ENCODE measurements at regions not wholly inside any gene's neighbourhood (a gene's known extent, or its start where the extent isn't known, plus 50 kb on each side); places are given as distances from the start of the nearest gene placed in this dataset.

DNA sequence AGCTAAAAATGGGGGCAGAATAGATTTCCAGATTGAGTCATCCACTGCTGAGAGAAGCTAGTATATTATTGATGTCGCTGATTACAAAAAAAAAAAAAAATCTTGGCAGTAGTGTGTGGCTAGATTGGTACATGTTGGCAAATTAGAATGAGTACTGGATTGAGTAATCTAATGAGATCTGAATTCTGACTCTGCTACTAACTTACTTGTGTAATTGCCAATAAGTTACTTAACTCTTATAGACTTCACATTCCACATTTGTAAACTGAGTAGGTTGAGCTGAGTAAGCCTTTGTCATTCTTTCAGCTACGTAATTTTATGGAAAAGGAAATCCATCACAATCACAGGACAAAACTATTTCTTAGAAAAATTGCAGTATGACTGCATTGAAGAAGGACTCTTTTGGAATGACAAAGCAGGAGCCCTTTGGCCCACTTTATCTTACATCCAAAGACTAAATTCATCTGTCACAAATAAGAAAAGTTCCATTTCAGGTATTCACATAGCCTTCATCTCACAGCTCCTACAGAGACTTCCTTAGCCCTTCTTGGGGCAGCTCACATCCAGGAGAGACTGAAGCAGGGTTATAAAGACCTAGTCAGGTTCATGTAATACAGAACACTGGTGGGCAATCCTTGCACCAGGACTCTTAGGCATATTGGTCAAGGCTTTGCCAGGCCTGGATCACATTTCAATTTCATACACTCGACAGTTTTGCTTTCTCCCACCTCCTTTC is 197.3 kb upstream of the CPNE8 start:
- CTCF ChIA-PET, result interaction anchor here (0.6 to 2.5 kb wide), 5 partner anchors 144 to 198 kb away, joined by 3 to 13 read pairs (median 3); partner anchors contain the start of gene CPNE8
- POLR2A ChIA-PET, result interaction anchor here (1.0 kb wide), 1 partner anchor 196 kb away, joined by 3 read pairs; no protein-coding TSS in a partner anchor
- TF ChIP-seq L3MBTL2 (conservative IDR thresholded peaks at IDR 0.05), result no peak
- no peak for TF ChIP-seq NFRKB (IDR thresholded peaks at IDR 0.05)
- no peak for TF ChIP-seq LEF1 (IDR thresholded peaks at IDR 0.05; ENCODE audit: borderline replicate concordance)
- TF ChIP-seq BHLHE40 (IDR thresholded peaks at IDR 0.05; ENCODE audit: borderline replicate concordance), result no peak
- no peak for TF ChIP-seq ZNF384 (IDR thresholded peaks at IDR 0.05)
- DNase-seq (ENCODE audit: extremely low spot score), result no peak

DNA sequence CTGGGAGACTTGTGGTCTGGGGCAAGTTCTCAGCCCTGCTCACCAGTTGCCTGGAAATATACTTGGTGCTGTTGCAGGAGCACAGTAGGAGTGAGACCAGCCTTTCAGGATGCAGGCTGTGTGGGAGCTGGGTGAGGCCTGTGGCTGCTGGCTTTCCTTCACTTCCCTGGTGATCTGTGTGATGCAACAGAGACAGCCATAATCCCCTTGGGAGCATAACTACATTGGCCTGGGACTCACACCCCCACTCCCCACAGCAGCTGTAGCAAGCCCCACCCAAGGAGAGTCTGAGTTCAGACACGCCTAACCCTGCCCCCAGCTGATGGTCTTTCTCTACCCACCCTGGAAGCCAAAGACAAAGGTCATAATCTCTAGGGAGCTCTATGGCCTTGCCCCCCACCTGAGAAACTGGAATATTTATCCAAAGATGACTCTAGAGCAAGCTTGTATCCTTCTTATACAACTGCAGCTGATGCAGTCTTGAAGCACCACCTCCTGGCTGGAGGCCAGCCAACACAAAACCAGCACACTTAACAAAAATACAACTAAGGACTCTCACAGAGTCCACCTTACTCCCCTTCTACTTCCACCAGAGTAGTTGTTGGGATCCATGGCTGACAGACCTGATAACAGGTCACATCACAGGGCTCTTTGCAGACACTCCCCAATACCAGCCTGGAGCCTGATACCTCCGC is 190.4 kb upstream of the CPNE8 start:
- ChIA-PET CTCF (interaction anchor here (1.3 kb wide), 1 partner anchor 175 kb away, joined by 8 read pairs; no protein-coding TSS in a partner anchor), POLR2A (no interaction called here)
- DNase-seq (ENCODE audit: extremely low spot score), result no peak
- no peak for TF ChIP-seq ELF4 (IDR thresholded peaks at IDR 0.05)
- no peak for TF ChIP-seq NFRKB (IDR thresholded peaks at IDR 0.05)
- TF ChIP-seq BHLHE40 (IDR thresholded peaks at IDR 0.05; ENCODE audit: borderline replicate concordance), result no peak
- TF ChIP-seq HDGF (IDR thresholded peaks at IDR 0.05; ENCODE audit: borderline replicate concordance), result no peak
- TF ChIP-seq SUZ12 (IDR thresholded peaks at IDR 0.05), result no peak
- TF ChIP-seq SP1 (IDR thresholded peaks at IDR 0.05), result no peak
- no peak for TF ChIP-seq ARNT (IDR thresholded peaks at IDR 0.05)
- no peak for TF ChIP-seq FOXM1 (IDR thresholded peaks at IDR 0.05; ENCODE audit: borderline replicate concordance)
- no peak for TF ChIP-seq FOXK2 (IDR thresholded peaks at IDR 0.05)
- no peak for TF ChIP-seq LEF1 (IDR thresholded peaks at IDR 0.05; ENCODE audit: borderline replicate concordance)
- TF ChIP-seq FOXA1 (IDR thresholded peaks at IDR 0.05), result no peak
- no peak for TF ChIP-seq ZNF384 (IDR thresholded peaks at IDR 0.05)
- no peak for TF ChIP-seq TARDBP (IDR thresholded peaks at IDR 0.05)
- TF ChIP-seq CTBP1 (IDR thresholded peaks at IDR 0.05; ENCODE audit: borderline replicate concordance), result no peak
- TF ChIP-seq L3MBTL2 (conservative IDR thresholded peaks at IDR 0.05), result no peak
- TF ChIP-seq, protein P1, sequence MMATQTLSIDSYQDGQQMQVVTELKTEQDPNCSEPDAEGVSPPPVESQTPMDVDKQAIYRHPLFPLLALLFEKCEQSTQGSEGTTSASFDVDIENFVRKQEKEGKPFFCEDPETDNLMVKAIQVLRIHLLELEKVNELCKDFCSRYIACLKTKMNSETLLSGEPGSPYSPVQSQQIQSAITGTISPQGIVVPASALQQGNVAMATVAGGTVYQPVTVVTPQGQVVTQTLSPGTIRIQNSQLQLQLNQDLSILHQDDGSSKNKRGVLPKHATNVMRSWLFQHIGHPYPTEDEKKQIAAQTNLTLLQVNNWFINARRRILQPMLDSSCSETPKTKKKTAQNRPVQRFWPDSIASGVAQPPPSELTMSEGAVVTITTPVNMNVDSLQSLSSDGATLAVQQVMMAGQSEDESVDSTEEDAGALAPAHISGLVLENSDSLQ (IDR thresholded peaks at IDR 0.05), result no peak

DNA sequence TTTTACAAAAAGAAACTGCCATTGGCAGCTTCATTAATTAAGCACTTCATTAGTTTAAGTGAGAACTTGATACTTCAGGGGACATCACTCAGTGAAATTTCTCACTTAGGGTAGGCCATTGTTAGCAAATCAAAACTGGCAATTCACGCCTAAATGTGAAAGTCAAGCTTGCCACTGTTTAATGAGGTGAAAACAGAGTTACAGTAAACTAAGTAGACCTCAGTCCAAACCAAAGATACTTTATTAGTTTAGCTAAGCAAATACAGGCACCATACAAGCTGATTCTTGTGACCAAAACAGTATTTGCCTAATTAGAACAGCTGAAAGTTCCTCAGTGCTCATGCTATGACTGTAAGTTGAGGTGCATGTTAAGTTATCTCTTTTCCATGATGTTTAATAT is 176.5 kb upstream of the CPNE8 start:
- POLR2A ChIA-PET, result no interaction called here
- CTCF ChIA-PET, result no interaction called here
- TF ChIP-seq SUZ12 (IDR thresholded peaks at IDR 0.05), result no peak
- TF ChIP-seq FOXK2 (IDR thresholded peaks at IDR 0.05), result no peak
- no peak for TF ChIP-seq ZNF384 (IDR thresholded peaks at IDR 0.05)
- TF ChIP-seq ELF4 (IDR thresholded peaks at IDR 0.05), result no peak
- TF ChIP-seq HDGF (IDR thresholded peaks at IDR 0.05; ENCODE audit: borderline replicate concordance), result no peak
- no peak for TF ChIP-seq SP1 (IDR thresholded peaks at IDR 0.05)
- TF ChIP-seq TARDBP (IDR thresholded peaks at IDR 0.05), result no peak
- TF ChIP-seq ARNT (IDR thresholded peaks at IDR 0.05), result no peak
- TF ChIP-seq CTBP1 (IDR thresholded peaks at IDR 0.05; ENCODE audit: borderline replicate concordance), result no peak
- TF ChIP-seq L3MBTL2 (conservative IDR thresholded peaks at IDR 0.05), result no peak
- TF ChIP-seq FOXA1 (IDR thresholded peaks at IDR 0.05), result no peak
- no peak for TF ChIP-seq LEF1 (IDR thresholded peaks at IDR 0.05; ENCODE audit: borderline replicate concordance)
- TF ChIP-seq, protein P1 (IDR thresholded peaks at IDR 0.05), result no peak
- no peak for TF ChIP-seq NFRKB (IDR thresholded peaks at IDR 0.05)
- TF ChIP-seq BHLHE40 (IDR thresholded peaks at IDR 0.05; ENCODE audit: borderline replicate concordance), result no peak
- TF ChIP-seq FOXM1 (IDR thresholded peaks at IDR 0.05; ENCODE audit: borderline replicate concordance), result no peak
- no peak for DNase-seq (ENCODE audit: extremely low spot score)

DNA sequence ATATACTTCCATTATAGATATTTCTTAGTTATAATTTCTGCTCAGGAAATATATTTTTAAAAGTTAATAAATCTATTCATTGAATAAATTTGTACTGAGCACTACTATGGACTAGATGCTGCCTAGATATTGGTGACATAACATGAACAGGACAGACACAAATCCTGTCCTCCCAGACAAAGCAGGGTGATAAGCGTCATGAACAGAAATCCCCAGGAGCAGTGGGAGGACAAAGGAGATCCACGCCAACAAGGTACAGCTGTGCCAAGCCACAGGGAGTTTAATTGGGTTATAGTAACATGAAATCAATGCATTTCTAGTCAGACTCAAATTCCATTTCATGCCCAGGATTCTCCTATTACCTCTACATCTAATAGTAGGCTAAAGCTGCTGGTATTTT is 171.8 kb upstream of the CPNE8 start:
- TF ChIP-seq CTBP1 (IDR thresholded peaks at IDR 0.05; ENCODE audit: borderline replicate concordance) (no peak), HDGF (IDR thresholded peaks at IDR 0.05; ENCODE audit: borderline replicate concordance) (no peak), FOXM1 (IDR thresholded peaks at IDR 0.05; ENCODE audit: borderline replicate concordance) (no peak), SUZ12 (IDR thresholded peaks at IDR 0.05) (no peak), FOXA1 (IDR thresholded peaks at IDR 0.05) (no peak), FOXK2 (IDR thresholded peaks at IDR 0.05) (no peak), ELF4 (IDR thresholded peaks at IDR 0.05) (no peak), L3MBTL2 (conservative IDR thresholded peaks at IDR 0.05) (no peak), TARDBP (IDR thresholded peaks at IDR 0.05) (no peak), ARNT (IDR thresholded peaks at IDR 0.05) (no peak), SP1 (IDR thresholded peaks at IDR 0.05) (no peak), NFRKB (IDR thresholded peaks at IDR 0.05) (no peak), BHLHE40 (IDR thresholded peaks at IDR 0.05; ENCODE audit: borderline replicate concordance) (no peak), ZNF384 (IDR thresholded peaks at IDR 0.05) (no peak), LEF1 (IDR thresholded peaks at IDR 0.05; ENCODE audit: borderline replicate concordance) (no peak)
- TF ChIP-seq, protein P1 (IDR thresholded peaks at IDR 0.05), result no peak
- ChIA-PET CTCF (no interaction called here), POLR2A (interaction anchor here (1.5 kb wide), 1 partner anchor 15 kb away, joined by 5 read pairs; no protein-coding TSS in a partner anchor)
- no peak for DNase-seq (ENCODE audit: extremely low spot score)

DNA sequence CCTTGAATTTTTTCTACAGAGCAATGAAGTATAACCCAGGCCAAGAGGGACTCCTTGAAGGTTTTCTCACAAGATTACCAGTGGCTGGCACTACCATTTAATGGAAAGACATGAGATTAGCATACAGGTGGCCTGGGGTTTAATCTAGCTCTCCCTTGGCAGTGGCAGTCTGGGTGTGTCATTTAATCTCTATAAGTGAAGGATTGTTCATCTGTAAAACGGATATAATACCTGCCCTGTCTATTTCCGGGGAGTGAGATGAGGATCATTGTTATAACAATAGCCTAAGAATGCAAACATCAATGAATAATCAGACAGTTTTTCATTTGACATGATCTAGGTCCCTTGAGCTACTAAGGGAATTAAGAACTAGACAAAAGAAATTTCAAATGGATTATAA is 168.7 kb upstream of the CPNE8 start:
- CTCF ChIA-PET, result no interaction called here
- POLR2A ChIA-PET, result no interaction called here
- no peak for DNase-seq (ENCODE audit: extremely low spot score)
- TF ChIP-seq HDGF (IDR thresholded peaks at IDR 0.05; ENCODE audit: borderline replicate concordance), result no peak
- no peak for TF ChIP-seq FOXA1 (IDR thresholded peaks at IDR 0.05)
- TF ChIP-seq BHLHE40 (IDR thresholded peaks at IDR 0.05; ENCODE audit: borderline replicate concordance), result no peak
